ENCODE measurements at regions not wholly inside any gene's neighbourhood (a gene's known extent, or its start where the extent isn't known, plus 50 kb on each side); places are given as distances from the start of the nearest gene placed in this dataset.

GRCh38 chr9:81461196-81461595 is 228.2 kb downstream of the TLE1 start:
- Histone ChIP-seq H3K4me1 (peaks cover 0 to 10% (median 3%) of the 10 kb centered on the region in 4 donors), H3K4me3 (no peak overlapping the region), H3K27me3 (no peaks in the 10 kb centered on the region), H3K36me3 (no peaks in the 10 kb centered on the region), H3K9me3 (no peaks in the 10 kb centered on the region), H3K27ac (no peak overlapping the region)
- TF ChIP-seq POLR2AphosphoS5 (IDR thresholded peaks at IDR 0.05), result no peak
- TF ChIP-seq POLR2A (IDR thresholded peaks at IDR 0.05), result no peak
- TF ChIP-seq, protein P1, sequence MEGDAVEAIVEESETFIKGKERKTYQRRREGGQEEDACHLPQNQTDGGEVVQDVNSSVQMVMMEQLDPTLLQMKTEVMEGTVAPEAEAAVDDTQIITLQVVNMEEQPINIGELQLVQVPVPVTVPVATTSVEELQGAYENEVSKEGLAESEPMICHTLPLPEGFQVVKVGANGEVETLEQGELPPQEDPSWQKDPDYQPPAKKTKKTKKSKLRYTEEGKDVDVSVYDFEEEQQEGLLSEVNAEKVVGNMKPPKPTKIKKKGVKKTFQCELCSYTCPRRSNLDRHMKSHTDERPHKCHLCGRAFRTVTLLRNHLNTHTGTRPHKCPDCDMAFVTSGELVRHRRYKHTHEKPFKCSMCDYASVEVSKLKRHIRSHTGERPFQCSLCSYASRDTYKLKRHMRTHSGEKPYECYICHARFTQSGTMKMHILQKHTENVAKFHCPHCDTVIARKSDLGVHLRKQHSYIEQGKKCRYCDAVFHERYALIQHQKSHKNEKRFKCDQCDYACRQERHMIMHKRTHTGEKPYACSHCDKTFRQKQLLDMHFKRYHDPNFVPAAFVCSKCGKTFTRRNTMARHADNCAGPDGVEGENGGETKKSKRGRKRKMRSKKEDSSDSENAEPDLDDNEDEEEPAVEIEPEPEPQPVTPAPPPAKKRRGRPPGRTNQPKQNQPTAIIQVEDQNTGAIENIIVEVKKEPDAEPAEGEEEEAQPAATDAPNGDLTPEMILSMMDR (IDR thresholded peaks at IDR 0.05), result no peak
- no peak for TF ChIP-seq EP300 (IDR thresholded peaks at IDR 0.05)
- intact Hi-C loops (cut with DNase I), result no loop called here
- DNase-seq, result no peak
- 80 to 83% methylated on average over 5 of the region's 5 CpGs for WGBS, 2 donors

- no peak for DNase-seq
- WGBS, 2 donors, result 79% methylated on average over 1 of the region's 1 CpG
These were observed 228.7 kb downstream of the TLE1 start for GRCh38 chr9:81460693-81461092.

DNA sequence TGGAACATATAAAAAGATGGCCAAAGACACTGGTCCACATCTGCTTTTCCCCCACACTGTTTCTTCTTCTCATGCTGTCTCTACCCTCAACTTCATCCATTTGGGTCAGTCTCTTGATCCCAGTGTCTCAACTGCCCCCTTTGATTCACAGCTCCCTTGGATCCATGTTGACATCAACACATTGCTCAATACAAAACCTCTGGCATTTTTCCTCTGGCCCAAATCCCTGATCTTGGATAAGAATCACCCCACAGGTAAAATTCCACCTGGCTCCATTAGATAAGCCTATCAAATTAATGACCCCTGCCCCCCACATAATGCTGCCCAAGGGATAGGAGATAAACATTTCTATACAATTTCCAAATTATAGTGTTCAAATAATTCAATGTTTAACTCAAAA is 229.8 kb downstream of the TLE1 start:
- Histone ChIP-seq H3K4me3 (no peak overlapping the region), H3K9me3 (no peaks in the 10 kb centered on the region), H3K27me3 (no peaks in the 10 kb centered on the region), H3K36me3 (no peaks in the 10 kb centered on the region), H3K27ac (no peak overlapping the region), H3K4me1 (peaks cover 0 to 15% (median 0%) of the 10 kb centered on the region in 4 donors)
- TF ChIP-seq POLR2A (IDR thresholded peaks at IDR 0.05) (no peak), EP300 (IDR thresholded peaks at IDR 0.05) (no peak), POLR2AphosphoS5 (IDR thresholded peaks at IDR 0.05) (no peak)
- TF ChIP-seq, protein P1 (IDR thresholded peaks at IDR 0.05), result no peak
- no peak for DNase-seq
- intact Hi-C loops (cut with DNase I), result no loop called here

More at GRCh38 chr9:81460693-81461092, 228.7 kb downstream of the TLE1 start:
- Histone ChIP-seq H3K36me3 (no peaks in the 10 kb centered on the region), H3K4me1 (peaks cover 0 to 13% (median 1%) of the 10 kb centered on the region in 4 donors), H3K27me3 (no peaks in the 10 kb centered on the region), H3K9me3 (no peaks in the 10 kb centered on the region), H3K4me3 (no peak overlapping the region), H3K27ac (no peak overlapping the region)
- TF ChIP-seq POLR2A (IDR thresholded peaks at IDR 0.05) (no peak), EP300 (IDR thresholded peaks at IDR 0.05) (no peak), POLR2AphosphoS5 (IDR thresholded peaks at IDR 0.05) (no peak)
- TF ChIP-seq, protein P1 (IDR thresholded peaks at IDR 0.05), result no peak
- intact Hi-C loops (cut with DNase I), result no loop called here

DNA sequence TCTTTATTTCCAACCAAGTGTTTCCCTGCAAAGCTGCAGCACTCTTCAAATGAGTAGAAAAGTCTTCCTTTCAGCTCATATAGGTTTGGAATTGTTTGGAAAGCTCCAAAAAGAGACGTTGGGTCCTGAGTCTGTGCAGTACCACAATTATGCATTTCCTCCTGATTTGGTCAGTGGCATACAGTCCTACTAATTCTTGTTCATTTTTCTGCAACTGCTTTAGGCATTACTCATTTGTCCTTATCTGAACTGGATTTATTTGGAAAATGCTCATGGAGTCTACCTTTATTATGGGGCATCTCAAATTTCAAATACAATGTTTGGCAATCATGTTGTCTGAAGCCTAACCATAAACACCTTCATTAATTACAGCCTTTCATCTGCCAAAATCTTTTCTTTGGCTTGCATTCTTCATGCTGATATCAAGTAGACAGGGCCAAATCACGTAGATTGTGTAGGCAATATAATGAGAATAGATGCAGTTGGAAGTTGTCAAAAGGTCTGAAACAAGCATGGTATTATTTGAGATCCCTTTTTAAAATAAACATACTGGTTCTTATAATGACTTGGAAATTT is 232.8 kb downstream of the TLE1 start:
- Histone ChIP-seq H3K4me3 (no peak overlapping the region), H3K36me3 (no peaks in the 10 kb centered on the region), H3K9me3 (no peaks in the 10 kb centered on the region), H3K27me3 (no peaks in the 10 kb centered on the region), H3K27ac (no peak overlapping the region), H3K4me1 (peaks cover 0 to 15% (median 0%) of the 10 kb centered on the region in 4 donors)
- no peak for DNase-seq
- WGBS, 2 donors, result 73 to 74% methylated on average over 2 of the region's 2 CpGs
- TF ChIP-seq, protein P1 (IDR thresholded peaks at IDR 0.05), result no peak
- no peak for TF ChIP-seq EP300 (IDR thresholded peaks at IDR 0.05)
- TF ChIP-seq POLR2A (IDR thresholded peaks at IDR 0.05), result no peak
- TF ChIP-seq POLR2AphosphoS5 (IDR thresholded peaks at IDR 0.05), result no peak
- intact Hi-C loops (cut with DNase I), result no loop called here

Data from sigmoid colon (tissue), 6 donors.